ENCODE measurements at regions not wholly inside any gene's neighbourhood (a gene's known extent, or its start where the extent isn't known, plus 50 kb on each side); places are given as distances from the start of the nearest gene placed in this dataset.

- no peak for TF ChIP-seq CTCF (IDR thresholded peaks at IDR 0.05; ENCODE audit: insufficient read depth, low read depth, low read length)
- TF ChIP-seq EZH2 (IDR thresholded peaks at IDR 0.05; ENCODE audit: insufficient read depth, low read length), result no peak
Observed at GRCh38 chr2:204219196-204219595, 282.6 kb downstream of the ICOS start.
